Activated T-cell treated with anti-CD3 and anti-CD28 coated beads for 1 hour (primary cell): ENCODE measurements at regions not wholly inside any gene's neighbourhood (a gene's known extent, or its start where the extent isn't known, plus 50 kb on each side); places are given as distances from the start of the nearest gene placed in this dataset.
"Not testable (repeated sequence)": the region's sequence is repeated elsewhere in the genome, so short reads cannot be mapped to it uniquely, and the experiment has no call there.

Source experiments
- DNase-seq: peaks from one replicate; pipeline ENCODE4 v3.0.0-alpha.2; 2020; ENCODE audit warnings: low read depth

DNA sequence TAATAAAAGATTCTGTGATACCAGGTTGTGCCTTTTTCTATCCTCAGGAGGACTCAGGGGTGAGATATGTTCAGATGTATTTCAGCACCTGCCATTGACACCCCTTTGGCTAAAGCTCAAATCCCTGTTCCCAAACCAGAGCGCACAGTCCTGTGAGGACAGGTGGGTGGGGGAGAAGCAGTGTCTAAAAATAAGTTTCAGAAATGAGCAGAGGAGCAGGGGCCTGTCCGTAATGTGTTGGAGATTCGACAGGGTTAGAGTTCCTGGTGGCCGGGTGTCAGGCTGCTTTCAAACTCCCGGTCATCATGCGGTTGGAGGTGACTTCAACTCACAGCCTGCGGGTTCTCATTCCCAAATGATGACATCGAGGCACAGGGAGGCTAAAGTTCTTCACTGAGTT lies 211.5 kb downstream of the KLF6 start:
- no peak for DNase-seq

DNA sequence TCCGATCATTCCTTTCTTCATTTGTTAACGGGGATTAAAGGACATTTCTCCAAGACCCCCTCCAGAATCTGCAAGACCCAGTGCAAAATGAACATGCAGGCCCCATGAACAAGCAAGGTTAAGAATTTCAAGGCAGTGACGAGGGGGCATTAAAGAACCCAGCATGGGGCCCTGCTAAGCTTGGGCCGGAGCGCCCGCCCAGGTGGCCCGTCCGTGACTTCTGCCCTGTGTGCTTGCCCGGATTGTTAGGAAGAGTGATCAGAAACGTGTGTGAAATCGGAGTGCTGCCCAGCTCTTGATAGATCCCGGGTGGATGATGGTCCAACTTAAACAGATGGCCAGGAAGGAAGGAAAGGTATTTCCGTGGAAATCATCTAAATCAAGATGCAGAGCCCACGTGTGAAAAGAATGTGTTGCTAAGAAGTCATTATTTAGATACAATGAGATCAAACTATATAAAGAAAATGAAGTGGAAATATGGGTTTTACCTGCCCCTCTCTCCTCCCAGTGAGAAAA lies 213.6 kb downstream of the KLF6 start:
- DNase-seq, result no peak

GRCh38 chr10:3570855-3571266 lies 214.1 kb downstream of the KLF6 start:
- DNase-seq, result no peak

DNA sequence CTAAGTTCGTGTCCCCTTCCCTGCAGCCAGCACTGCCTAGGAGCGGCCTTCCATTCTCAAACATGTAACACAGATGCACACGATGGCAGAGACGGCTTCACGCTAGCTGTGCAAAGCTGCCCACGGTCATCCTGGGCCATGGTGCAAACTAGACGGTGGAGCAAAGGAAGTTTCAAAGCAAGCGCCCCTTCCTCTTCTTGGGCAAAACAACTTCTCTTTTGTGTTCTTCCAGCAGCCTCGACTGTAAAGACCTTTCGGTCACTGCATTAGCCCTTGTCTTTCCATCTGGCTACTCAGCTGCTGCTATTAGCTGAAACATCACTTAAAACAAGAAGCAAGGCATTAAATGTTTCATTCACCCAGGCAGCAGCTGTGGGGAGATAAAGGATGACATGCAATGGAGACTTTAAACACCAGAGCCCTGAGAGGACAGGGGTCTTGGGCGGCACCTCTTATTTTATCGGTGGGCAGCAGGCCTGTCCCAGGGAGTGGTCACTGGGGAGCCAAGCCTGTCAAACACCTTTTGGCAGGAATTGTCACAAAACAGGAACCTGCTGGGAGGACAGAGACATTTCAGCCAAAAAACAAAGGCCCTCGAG lies 214.8 kb downstream of the KLF6 start:
- DNase-seq, result no peak

GRCh38 chr10:3568983-3569382 lies 216.0 kb downstream of the KLF6 start:
- no peak for DNase-seq

DNA sequence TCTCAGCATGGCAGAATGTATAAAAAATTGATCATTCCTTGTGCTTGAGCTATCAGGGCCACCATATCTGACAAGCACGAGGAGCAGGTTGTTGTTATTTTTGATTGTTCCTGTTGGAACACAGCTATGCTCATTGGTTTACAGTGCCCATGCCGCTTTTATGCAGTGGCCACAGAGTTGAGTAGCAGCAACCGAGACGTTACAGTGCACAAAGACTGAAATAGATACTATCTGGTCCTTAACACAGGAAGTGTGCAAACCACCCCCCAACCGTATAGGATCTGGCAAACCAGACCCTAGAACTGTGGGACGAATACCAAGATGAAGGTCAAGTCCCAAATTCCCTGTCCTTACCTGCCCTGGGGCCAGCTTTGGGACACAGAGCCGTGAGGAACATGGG lies 216.6 kb downstream of the KLF6 start:
- no peak for DNase-seq

DNA sequence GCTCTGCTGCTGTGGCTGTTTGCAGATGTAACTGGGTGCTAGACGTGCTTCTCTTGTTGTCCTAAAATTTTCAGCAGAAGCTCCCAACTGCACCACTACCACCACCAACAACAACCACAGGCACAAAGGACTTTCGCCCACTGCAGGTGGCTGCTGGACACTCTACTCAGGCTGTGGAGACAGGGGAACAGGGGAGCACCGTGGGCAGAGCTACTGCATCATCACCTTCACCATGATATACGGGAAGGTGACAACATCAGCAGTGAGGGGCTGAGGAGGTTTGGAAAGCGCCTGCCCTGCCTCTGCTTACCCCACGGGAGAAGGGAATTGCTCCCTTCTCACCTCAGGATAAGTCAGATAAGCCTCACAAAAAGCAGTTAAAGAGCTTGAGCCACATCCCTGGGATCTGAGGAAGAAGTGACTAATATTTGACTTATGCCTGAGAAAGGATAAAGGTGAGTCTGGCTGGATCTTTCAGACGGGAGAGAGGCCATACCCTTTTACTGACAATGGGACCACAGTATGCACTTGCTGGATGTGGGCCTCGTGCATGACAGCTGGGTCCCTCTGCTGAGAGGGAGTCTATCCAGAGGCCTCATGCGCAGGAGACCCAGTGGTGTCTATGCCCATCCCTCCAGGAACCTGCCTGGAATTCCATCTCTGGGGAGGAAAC lies 217.6 kb downstream of the KLF6 start:
- no peak for DNase-seq

GRCh38 chr10:3566627-3567026 lies 218.4 kb downstream of the KLF6 start:
- no peak for DNase-seq

DNA sequence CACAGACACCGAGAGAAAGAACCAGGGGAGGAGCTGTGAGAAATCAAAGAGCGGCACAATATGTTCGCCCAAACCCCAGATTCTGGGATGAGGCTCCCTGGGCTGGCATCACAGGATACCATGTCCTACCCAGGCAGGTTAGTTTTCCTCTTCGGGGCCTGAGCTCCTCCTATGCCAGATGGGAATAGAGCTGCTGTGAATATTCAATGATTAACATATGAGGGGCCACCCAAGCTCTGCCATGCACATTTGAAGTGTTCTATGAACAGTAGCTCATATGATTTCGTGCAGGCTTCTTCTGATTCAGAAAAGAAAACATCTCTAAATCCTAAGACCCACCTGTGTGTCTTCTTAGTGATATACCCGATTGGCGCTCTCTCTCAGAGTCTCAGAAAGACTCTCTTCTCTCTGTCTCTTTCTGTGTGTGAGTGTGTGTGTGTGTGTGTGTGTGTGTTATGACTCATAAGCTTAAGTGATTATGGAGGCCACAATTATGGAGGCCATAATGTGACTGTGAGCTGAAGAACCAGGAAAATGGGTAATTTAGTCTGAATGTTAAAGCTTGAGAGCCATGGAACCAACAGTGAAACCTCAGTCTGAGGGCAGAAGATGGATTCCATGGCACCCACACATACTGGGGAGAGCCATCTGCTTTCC lies 220.5 kb downstream of the KLF6 start:
- DNase-seq, result no peak

DNA sequence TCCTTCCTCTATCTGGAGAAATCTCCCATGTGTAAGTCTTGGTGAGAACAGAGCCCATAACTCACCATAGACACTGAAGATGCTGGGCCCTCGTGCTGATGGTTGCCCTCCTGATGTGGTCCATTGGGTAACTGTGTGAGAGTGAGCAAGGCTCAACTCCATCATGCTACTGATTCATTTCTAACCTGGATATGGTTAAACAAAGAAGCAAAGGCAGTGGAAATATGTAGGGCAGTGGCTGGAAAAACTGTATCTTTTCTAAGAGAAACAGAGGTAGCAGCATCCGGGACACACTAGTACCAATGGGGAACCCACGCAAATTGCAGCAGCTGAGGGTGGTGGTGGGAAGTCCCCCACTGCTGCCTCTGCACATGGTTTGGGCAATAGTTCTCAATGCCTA lies 221.7 kb downstream of the KLF6 start:
- no peak for DNase-seq

- not testable (repeated sequence) for DNase-seq
Measured at GRCh38 chr10:3560628-3561027, 224.4 kb downstream of the KLF6 start.

DNA sequence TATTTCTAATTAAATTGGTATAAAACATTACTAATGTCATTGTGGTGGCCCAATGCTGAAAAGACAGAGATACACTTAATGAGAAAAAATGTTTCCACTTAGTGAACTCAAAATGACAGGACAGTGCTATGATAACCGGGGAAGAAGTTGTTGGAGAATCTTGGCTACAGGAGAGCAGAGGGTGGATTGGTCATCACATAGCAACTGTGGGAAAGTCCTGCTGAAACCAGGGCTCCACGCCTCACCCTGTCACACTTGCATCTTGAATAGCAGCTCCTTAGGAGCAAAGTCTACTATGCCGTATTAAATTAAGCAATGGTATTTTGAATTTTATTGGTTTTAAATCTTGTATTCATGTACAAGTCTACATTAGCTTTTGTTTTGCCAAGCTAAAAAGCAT lies 225.5 kb downstream of the KLF6 start:
- DNase-seq, result no peak

DNA sequence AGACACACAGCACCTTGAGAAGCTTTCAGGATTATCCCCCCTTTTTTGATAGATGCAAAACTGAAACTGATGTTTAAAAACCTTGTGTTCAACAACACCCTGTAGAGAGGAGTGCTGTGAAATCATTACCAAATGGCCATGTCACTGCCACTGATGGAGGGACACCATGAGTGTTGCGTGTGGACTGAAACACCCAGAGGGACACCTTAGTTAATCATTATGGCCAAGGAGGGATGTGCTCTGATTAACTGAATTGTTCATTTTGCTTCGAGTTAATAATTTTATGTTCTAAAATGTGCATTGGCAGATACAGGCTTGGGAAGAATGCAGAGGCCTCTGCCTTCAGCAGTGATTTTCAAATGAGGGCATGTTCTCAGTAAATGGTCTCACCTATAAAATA lies 226.0 kb downstream of the KLF6 start:
- no peak for DNase-seq

- not testable (repeated sequence) for DNase-seq
Measured at GRCh38 chr10:3556191-3557017, 228.6 kb downstream of the KLF6 start.

DNA sequence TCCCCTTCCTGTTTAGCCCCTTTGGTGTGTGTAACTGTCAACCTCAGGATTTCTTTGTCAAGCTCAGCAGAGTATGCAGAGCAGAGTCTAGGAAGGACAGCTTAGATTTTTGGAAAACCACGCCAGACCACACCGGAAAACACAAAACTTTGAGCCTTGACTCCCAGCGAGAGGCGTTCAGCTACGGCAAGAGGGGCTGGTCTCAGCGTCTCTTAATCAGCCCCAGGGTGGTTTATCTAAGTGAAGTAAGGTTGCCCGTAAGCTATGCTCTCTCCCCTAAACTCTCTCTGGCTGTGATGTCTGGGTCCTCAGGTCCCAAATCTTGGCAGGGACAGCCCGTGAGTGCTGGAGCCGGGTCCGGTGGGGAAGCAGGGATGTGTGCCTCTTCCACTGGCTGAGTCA lies 230.9 kb downstream of the KLF6 start:
- DNase-seq, result no peak

DNA sequence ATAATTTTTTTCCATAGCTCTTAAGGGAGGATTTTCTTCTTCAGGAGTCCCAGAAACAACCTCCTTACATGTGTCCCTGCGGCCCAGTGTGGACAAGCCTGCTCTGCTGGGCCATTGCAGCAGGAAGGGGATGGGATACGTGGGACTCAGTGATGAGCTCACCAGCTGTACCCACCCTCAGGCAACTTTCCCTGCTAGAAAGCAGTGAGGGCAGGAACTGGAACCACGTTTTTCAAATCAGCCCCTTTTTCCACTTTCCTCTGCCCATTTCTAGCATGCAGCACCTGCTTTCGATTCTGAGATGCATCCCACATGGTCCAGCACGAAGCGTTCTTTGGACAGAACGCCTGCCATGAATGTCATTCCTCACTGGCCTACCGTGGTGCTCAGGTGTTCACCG lies 232.7 kb downstream of the KLF6 start:
- DNase-seq, result no peak

DNA sequence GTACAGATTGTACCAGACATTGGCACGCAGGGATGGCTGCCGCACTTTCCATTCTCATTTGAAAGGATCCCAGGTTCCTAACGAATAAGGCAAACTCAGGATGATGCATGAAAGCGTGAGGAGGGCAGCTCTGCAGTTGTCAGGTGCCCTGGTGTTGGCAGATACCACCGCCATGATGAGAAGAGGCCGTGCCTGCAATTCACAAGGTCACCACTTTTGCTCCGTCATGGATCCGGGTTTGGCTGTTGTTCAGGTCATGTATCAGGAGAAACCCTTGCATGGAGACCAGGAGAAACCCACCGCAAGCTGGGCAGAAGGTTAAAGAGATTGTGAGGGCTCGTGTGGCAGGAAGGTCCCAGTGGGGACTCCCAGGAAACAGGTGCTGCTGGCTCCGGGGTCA lies 233.2 kb downstream of the KLF6 start:
- DNase-seq, result no peak

GRCh38 chr10:3549118-3549517 lies 235.9 kb downstream of the KLF6 start:
- DNase-seq, result no peak

- DNase-seq, result no peak
Measured at GRCh38 chr10:3548702-3549101, 236.3 kb downstream of the KLF6 start.

DNA sequence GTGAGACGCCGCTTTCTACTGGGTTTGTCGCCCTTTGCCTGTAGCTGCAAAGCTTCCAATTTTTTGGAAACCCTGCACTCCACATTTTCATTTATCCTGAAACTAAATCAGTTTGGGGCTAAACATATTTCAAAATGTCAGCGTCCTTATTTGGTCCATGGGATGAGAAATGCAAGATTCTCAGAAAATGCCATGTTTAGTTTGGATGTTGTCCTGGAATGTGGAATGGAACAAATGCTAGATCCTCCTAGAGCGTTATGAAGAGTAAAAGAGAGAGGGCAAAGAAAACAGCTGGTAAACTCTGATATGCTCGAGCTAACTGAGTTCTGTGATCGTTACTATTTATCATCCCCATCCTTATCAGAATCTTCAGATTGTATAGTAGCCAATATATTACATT lies 236.9 kb downstream of the KLF6 start:
- no peak for DNase-seq

- no peak for DNase-seq
Measured at GRCh38 chr10:3544561-3544960, 240.4 kb downstream of the KLF6 start.

- no peak for DNase-seq
Measured at GRCh38 chr10:3542185-3542611, 242.8 kb downstream of the KLF6 start.
